Keratinocyte (primary cell): ENCODE measurements at regions not wholly inside any gene's neighbourhood (a gene's known extent, or its start where the extent isn't known, plus 50 kb on each side); places are given as distances from the start of the nearest gene placed in this dataset.

Experiments
- DNase-seq: peaks from one replicate; pipeline ENCODE4 v3.0.0-alpha.2; 2011; ENCODE audit warnings: low read depth, missing footprints, low spot score
- FAIRE-seq: peaks from 2 replicates; lab custom pipeline; 2011; peaks lifted over from hg19 to GRCh38; lab: Jason Lieb, UNC
- H2AFZ ChIP-seq: 2 replicates; pipeline ENCODE4 v1.6.0; 2012; ENCODE audit warnings: low read length, control low read depth, inconsistent platforms; ENCODE audit not compliant: control insufficient read depth
- H3K27ac ChIP-seq: 2 replicates; pipeline ENCODE4 v1.5.1; 2011; ENCODE audit warnings: low read length; ENCODE audit not compliant: control insufficient read depth, insufficient read depth
- H3K27me3 ChIP-seq: 3 replicates; pipeline ENCODE4 v1.6.0; 2011; ENCODE audit warnings: low read length; ENCODE audit not compliant: control insufficient read depth, insufficient read depth; ENCODE audit errors: extremely low read depth
- H3K36me3 ChIP-seq, 2 experiments: 2 replicates in 1 of 2; 3 replicates in 1 of 2; pipeline ENCODE4 v1.5.1; 2011; ENCODE audit warnings: low read length in 2 of 2, mild to moderate bottlenecking in 1 of 2; ENCODE audit not compliant: control insufficient read depth in 2 of 2, insufficient read depth in 2 of 2; ENCODE audit errors: extremely low read depth in 1 of 2
- H3K4me1 ChIP-seq: 3 replicates; pipeline ENCODE4 v1.5.1; 2011; ENCODE audit warnings: low read length; ENCODE audit not compliant: control insufficient read depth, insufficient read depth; ENCODE audit errors: extremely low read depth
- H3K4me2 ChIP-seq: 3 replicates; pipeline ENCODE4 v1.6.0; 2011; ENCODE audit warnings: low read depth, low read length; ENCODE audit not compliant: control insufficient read depth, insufficient read depth; ENCODE audit errors: extremely low read depth
- H3K4me3 ChIP-seq, 3 experiments: fragments of 200-600 bp in 1 of 3; sonication (generic) in 1 of 3; 2 replicates in 2 of 3; 3 replicates in 1 of 3; pipeline ENCODE4 v1.5.1; 2011 to 2016; ENCODE audit warnings: low read length in 3 of 3, mild to moderate bottlenecking in 3 of 3, control low read depth in 2 of 3, inconsistent platforms in 1 of 3, low read depth in 1 of 3, mixed read lengths in 1 of 3, mixed run types in 1 of 3, moderate library complexity in 1 of 3; ENCODE audit not compliant: control insufficient read depth in 2 of 3, insufficient read depth in 2 of 3; ENCODE audit errors: extremely low read depth in 1 of 3
- H3K79me2 ChIP-seq: 2 replicates; pipeline ENCODE4 v1.6.0; 2012; ENCODE audit warnings: low read length; ENCODE audit not compliant: control insufficient read depth, insufficient read depth
- H3K9ac ChIP-seq: 3 replicates; pipeline ENCODE4 v1.6.0; 2011; ENCODE audit warnings: low read length; ENCODE audit not compliant: control insufficient read depth, insufficient read depth; ENCODE audit errors: extremely low read depth
- H3K9me1 ChIP-seq: 3 replicates; pipeline ENCODE4 v1.6.0; 2011; ENCODE audit warnings: low read length; ENCODE audit not compliant: control insufficient read depth, insufficient read depth; ENCODE audit errors: extremely low read depth
- H3K9me3 ChIP-seq: 2 replicates; pipeline ENCODE4 v1.5.1; 2012; ENCODE audit warnings: low read depth, low read length; ENCODE audit not compliant: control insufficient read depth
- H4K20me1 ChIP-seq: 3 replicates; pipeline ENCODE4 v1.6.0; 2011; ENCODE audit warnings: low read length; ENCODE audit not compliant: control insufficient read depth, insufficient read depth; ENCODE audit errors: extremely low read depth
- CTCF ChIP-seq, 3 experiments: IDR thresholded peaks in 1 of 3; conservative IDR thresholded peaks in 1 of 3; optimal IDR thresholded peaks in 1 of 3; 2 replicates in 2 of 3; 3 replicates in 1 of 3; pipeline versions ENCODE3 to v1.5.1; 2011; ENCODE audit warnings: low read length in 3 of 3, mild to moderate bottlenecking in 3 of 3, moderate library complexity in 2 of 3, control low read depth in 1 of 3, inconsistent platforms in 1 of 3; ENCODE audit not compliant: insufficient read depth in 2 of 3; ENCODE audit errors: extremely low read depth in 1 of 3
- EZH2 ChIP-seq: IDR thresholded peaks from one replicate; pipeline ENCODE4 v1.6.1; 2012; ENCODE audit warnings: inconsistent platforms, mild to moderate bottlenecking, low read length, moderate library complexity
- dilution Hi-C: fragments of 300-500 bp; cut with MboI; formaldehyde crosslinking; loops from one replicate; pipeline ENCODE4 v1.7.0; 2020; ENCODE audit warnings: low sequenced_read_pairs; ENCODE audit not compliant: extremely low pct_ligation_motif_present

- Histone ChIP-seq H3K27me3 (peaks cover 8% of the 10 kb centered on the region), H3K4me1 (no peaks in the 10 kb centered on the region), H2AFZ (no peak overlapping the region), H3K27ac (no peak overlapping the region), H3K4me3 (no peak overlapping the region), H3K36me3 (no peaks in the 10 kb centered on the region), H3K9me1 (no peaks in the 10 kb centered on the region), H3K9me3 (no peaks in the 10 kb centered on the region), H3K79me2 (no peaks in the 10 kb centered on the region), H4K20me1 (no peaks in the 10 kb centered on the region), H3K9ac (no peak overlapping the region), H3K4me2 (no peak overlapping the region)
- DNase-seq (no peak), FAIRE-seq (no peak)
- dilution Hi-C loops = no loop called here
- TF ChIP-seq CTCF (optimal IDR thresholded peaks at IDR 0.05 in 1 of 3, IDR thresholded peaks at IDR 0.05 in 1 of 3, conservative IDR thresholded peaks at IDR 0.05 in 1 of 3; ENCODE audit: extremely low read depth in 1 of 3, insufficient read depth in 2 of 3, low read length in 3 of 3) = no peak
- TF ChIP-seq EZH2 = no peak
These were observed 294.7 kb upstream of the SLC30A5 start for GRCh38 chr5:68798877-68799843.

GRCh38 chr5:68802430-68802829 is 291.4 kb upstream of the SLC30A5 start:
- Histone ChIP-seq H3K4me3 (no peak overlapping the region), H3K27me3 (no peaks in the 10 kb centered on the region), H3K9me3 (no peaks in the 10 kb centered on the region), H3K4me2 (no peak overlapping the region), H4K20me1 (no peaks in the 10 kb centered on the region), H3K79me2 (no peaks in the 10 kb centered on the region), H2AFZ (no peak overlapping the region), H3K9ac (no peak overlapping the region), H3K4me1 (no peaks in the 10 kb centered on the region), H3K9me1 (no peaks in the 10 kb centered on the region), H3K36me3 (no peaks in the 10 kb centered on the region), H3K27ac (no peak overlapping the region)
- DNase-seq (no peak), FAIRE-seq (no peak)
- dilution Hi-C loops = no loop called here
- TF ChIP-seq EZH2 (no peak), CTCF (optimal IDR thresholded peaks at IDR 0.05 in 1 of 3, IDR thresholded peaks at IDR 0.05 in 1 of 3, conservative IDR thresholded peaks at IDR 0.05 in 1 of 3; ENCODE audit: extremely low read depth in 1 of 3, insufficient read depth in 2 of 3, low read length in 3 of 3) (no peak)
